ENCODE measurements at regions not wholly inside any gene's neighbourhood (a gene's known extent, or its start where the extent isn't known, plus 50 kb on each side); places are given as distances from the start of the nearest gene placed in this dataset.

DNA sequence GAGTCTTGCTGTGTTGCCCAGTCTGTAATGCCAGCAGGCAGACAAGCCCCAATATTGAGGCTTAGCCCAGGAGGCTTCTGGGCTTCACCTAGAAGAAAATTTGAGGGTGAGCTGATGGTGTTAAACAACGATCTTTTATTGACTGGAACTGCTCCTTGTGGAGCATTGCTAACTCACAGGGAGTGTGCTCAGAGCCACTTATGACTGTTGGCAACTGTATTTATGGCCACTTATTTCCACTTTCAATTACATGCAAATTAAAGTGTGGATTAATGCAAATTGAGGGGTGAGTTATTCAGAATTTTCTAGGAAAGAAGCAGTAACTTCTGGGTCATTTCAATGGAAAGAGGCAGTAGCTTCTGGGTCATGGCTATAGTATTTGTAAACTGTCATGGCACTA is 317.2 kb upstream of the FKBP1C start:
- TF ChIP-seq, protein P1, sequence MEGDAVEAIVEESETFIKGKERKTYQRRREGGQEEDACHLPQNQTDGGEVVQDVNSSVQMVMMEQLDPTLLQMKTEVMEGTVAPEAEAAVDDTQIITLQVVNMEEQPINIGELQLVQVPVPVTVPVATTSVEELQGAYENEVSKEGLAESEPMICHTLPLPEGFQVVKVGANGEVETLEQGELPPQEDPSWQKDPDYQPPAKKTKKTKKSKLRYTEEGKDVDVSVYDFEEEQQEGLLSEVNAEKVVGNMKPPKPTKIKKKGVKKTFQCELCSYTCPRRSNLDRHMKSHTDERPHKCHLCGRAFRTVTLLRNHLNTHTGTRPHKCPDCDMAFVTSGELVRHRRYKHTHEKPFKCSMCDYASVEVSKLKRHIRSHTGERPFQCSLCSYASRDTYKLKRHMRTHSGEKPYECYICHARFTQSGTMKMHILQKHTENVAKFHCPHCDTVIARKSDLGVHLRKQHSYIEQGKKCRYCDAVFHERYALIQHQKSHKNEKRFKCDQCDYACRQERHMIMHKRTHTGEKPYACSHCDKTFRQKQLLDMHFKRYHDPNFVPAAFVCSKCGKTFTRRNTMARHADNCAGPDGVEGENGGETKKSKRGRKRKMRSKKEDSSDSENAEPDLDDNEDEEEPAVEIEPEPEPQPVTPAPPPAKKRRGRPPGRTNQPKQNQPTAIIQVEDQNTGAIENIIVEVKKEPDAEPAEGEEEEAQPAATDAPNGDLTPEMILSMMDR (IDR thresholded peaks at IDR 0.05) = no peak
- TF ChIP-seq POLR2A (IDR thresholded peaks at IDR 0.05) = no peak

All from body of pancreas (tissue), 4 donors.